NCI-H1417 treated with DMSO at 0.1 percent for 48 hours (cell line): ENCODE measurements at regions not wholly inside any gene's neighbourhood (a gene's known extent, or its start where the extent isn't known, plus 50 kb on each side); places are given as distances from the start of the nearest gene placed in this dataset.
"Not testable (repeated sequence)": the region's sequence is repeated elsewhere in the genome, so short reads cannot be mapped to it uniquely, and the experiment has no call there.

ENCODE experiments used
- DNase-seq: peaks from one replicate; lab custom pipeline; 2025; lab: John Stamatoyannopoulos, UW

DNA sequence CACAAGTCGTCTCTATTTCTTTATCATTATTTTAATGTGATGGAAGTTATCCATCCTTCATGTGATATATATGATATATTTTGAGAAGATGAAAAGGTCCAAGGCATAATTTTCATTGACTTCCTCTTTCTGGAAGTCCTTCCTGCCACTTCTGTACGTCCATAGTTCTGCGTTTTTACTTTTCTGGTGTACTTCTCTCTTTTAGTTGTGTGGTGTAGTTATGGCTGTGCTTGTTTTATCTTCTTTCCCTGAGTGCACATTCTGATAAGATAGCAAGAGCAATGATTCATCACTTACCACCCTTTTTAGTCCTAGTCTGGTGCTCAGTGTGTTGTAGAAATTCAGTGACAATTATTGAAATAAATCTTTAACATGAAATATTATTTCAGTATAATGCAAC, 231.3 kb upstream of the FERD3L start:
- no peak for DNase-seq

DNA sequence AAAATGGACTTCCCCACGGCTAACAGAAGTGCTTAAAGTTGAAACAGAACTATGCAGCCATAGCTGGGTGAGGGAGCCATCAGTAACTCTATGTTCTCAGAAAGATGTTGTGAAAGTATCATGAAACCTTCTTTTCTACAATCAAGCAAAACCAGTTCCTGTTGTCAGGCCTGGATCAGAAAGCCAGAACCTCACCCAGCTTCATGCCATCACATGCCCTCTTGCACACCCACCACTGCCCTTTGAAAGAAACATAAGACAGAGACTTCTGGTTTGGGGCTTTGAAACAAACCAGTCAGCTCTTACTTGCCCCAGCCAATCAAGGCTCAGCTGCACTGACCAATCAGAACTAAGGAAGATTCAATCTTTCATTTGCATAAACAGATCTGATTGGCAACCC, 230.8 kb upstream of the FERD3L start:
- no peak for DNase-seq

DNA sequence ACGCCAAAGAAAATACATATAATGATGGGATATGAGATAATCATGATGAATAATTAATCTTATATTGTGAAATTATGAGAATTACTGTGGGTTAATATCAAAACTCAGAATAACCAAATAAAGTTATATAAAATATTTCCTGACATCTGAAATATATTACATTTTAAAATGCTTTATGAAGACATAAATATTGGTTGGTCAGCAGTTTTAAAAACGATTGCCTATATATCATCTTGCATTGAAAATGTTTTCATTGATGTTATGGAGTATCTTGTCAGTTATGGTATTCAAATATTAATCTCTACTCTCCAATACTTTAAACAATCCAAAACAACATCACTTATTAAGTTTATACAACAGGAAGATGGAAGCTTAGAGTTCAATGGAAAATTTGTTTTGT, 228.1 kb upstream of the FERD3L start:
- DNase-seq = no peak

DNA sequence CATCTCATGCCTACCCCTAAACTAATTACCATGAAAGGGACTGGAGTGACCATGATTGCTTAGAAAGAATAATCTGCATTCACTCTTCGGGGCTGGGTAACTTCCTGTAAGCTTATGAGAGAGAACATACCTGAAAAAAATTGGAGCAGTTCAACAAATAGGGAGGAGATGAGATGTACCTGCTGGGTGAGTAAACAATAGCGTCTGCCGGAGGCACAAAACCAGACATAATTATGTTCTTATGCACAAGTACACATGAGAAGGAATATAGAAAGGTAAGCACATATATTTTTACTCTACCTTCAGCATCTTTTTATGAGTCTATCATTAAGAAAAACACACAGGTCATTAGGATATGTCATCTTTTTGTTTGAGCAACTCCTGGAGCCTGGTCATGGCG, 224.6 kb upstream of the FERD3L start:
- peak; percentile 97 for DNase-seq

DNA sequence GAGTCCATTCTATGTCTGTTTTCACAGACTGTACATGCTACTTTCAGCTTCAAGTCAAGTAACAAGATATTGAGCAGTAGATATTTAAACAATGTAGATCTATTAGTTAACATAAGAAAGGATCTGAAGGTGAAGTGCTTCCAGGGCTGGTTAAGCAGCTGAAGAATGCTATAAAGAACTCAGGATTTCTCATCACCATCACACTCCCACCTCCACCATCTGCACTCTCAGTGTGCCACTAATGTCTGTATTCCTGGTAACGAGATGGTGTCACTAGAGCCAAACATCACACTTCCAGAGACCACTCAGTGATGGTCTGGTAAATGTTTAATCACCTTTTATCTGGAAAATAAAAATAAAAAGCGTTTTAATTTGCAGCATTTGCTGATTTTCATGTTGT, 224.0 kb upstream of the FERD3L start:
- DNase-seq = no peak

DNA sequence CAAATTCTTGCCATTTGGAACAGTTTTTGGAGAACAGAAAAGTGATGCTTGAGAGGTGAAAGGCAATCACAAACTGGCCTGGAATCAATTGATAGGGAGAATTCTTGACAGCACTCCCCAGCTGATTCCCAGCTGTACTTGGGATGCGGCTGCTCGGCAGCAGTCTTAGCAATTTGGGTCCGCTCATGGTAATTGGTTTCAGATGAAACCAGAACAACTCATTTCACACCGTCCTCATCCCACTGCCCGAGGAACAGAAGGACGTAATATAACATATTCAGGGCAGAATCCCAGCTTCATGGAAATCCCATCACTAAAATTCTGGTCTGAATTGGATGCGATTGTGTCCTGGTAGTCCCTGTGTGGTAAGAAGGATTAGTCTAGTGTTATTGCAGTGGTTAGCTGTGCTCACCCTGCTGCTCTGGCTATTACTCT, 223.3 kb upstream of the FERD3L start:
- DNase-seq = no peak

DNA sequence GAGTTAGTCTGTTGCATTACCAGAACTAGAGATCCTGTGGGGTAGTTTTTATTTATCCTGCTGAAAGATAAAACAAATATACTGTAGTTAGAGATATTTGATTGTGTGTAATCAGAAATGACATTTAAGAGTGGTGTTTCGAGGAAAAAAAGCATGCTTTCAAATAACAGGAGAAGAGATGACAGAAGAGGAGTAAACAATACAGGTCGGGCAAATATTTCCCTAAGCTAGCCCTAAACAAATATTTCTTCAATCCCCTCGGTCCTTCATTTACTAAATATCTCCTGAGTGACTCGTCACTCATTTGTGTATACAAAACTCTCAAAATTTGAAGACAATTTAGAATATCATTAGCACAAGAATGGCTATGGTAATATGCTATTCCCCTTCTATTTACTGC, 219.7 kb upstream of the FERD3L start:
- DNase-seq = no peak

DNA sequence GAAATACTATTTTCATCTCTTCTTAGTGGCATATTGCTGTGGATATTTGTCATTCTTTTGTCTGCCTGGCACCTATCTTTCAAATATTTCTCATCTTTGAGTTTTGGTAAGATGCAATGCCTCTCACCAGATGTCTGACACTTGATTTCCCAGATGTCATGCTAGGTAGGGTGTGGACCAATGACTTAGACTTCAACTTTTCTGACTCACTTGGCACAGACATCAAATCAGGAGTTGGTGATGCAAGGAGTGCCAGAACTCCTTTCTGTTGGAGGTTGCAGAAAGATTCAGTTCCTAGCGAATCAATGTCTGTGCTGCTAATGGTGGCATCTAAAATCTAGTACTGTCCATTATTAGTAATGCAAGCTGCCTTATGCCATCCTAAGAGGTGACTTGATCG, 216.9 kb upstream of the FERD3L start:
- no peak for DNase-seq

DNA sequence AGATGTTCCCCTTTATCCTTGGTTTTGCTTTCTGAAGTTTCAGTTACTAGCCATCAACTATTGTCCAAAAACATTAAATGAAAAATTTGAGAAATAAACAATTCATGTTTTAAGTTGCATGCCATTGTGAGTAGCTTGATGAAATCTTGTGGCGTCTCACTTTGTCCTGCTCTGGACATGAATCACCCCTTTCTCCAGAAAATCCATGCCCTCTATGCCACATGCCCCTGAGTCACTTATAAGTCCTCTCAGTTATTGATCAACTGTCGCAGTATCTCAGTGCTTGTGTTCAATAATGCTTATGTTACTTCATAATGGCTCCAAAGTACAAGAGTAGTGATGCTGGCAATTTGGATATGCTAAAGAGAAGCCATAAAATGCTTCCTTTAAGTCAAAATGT, 208.0 kb upstream of the FERD3L start:
- no peak for DNase-seq

DNA sequence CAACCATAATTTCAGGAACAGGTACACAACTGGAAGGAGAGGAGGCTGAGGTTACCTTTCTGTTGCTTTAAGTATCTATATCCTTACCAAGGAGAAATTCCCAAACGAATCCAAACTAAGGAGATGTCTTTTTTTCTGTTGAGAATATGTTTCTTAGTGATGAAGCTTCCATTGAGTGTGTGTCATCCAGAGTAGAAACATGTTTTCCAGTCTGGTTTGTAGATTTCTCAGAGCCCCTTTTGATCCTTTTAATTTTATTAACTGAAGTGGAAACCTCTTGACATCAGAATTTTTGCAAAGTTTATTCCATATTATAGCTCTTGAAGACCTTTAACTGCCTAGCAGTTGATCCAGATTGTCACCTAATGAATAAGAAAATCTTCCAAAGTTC, 207.1 kb upstream of the FERD3L start:
- DNase-seq = no peak

DNA sequence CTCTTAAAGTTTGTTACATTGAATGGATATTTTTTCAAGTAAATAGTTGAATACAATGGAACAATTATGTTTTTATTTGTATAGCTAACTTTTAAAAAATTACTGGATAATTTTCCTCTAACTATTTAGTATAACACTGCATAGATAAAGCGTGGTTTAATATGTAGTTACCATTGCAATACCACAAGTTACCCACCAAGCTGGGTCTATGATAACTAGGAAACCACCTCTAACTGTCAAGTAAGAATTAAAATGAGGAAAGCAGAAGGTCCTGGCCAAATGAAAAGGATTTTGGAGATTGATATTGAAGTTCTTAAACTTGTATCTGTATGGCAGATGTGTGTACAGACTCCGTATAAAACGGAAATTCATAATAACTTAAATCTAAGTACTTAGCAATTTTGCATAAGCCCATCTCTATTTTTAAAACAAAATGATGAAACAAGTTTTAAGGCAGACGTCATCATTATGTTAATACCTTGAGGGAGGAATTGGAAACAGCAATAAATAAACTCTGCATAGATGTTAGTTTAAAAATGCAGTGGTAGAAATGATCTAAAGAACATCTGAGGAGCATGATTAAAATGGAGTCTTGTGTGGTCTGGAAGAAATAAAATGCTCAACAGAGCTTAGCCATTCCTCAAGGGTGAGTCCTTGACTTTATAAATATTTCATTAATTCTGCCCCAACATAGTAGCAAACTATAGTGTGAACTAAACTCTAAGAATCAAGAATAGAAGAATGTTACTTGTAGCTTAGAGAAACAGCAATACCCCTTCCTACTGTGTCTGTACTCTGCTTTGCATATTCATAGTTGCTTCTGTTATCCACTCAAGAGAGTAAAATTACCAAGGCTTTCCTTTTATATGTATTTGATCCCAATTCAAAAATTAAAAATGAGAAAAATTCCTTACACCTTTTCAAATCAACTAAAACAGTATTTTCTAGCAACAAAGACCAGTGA, 206.4 kb upstream of the FERD3L start:
- no peak for DNase-seq

DNA sequence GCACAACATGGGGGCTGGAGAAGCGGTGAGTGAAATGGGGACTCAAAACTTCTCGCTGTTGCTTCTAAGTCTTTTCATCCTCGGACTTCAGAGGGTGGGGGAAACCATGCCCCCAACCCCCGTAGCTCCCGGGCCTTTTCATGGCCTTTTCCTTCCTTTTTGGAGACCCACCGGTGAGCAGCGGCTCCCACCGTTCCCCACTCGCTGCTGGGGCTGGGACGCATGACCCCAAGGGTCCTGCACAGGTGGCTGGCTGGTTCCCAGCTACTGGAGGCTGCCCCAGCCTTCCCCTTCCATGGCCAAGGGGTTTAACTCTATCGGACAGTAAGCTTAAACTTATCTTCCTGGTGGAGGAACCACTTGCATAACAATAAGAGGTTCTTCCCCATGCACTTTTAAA, 194.3 kb upstream of the FERD3L start:
- no peak for DNase-seq

DNA sequence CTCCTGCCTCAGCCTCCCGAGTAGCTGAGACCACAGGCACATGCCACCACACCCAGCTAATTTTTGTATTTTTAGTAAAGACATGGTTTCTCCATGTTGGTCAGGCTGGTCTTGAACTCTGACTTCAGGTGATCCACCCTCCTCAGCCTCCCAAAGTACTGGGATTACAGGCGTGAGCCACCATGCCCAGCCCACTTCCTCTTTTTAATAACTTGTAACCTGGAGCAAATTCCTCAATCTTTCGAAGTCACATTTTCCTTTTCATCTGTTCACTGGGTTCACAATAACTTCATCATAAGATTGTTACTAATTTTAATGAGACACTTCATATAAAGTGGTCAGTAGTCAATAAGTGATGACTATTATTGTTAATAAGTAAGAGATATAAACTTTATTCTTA, 193.3 kb upstream of the FERD3L start:
- DNase-seq = not testable (repeated sequence)

DNA sequence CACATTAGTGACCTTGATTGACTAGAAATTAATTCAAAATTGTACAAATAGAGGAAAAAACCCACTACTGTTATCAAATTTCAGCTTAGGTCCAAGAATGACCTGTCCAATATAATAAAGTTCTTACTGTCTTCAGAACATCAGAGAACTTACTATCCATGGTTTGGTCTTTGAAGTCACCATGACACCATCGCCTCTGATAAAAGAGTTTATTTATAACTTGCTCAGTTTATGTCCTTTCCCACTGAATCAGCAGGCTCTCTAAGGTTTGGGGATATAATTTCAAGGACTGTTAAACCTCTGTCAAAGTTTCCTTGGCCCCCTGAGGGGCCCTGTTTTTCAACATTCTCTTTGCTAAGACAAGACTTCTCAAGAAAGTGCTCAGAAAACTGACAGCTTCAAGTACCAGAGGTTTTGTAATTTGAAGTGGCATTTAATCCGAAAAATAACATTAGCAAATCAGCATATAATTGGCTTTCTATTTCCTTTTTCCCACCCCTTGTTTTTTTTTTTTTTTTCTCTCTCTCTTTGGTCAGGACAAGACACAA, 191.7 kb upstream of the FERD3L start:
- no peak for DNase-seq

DNA sequence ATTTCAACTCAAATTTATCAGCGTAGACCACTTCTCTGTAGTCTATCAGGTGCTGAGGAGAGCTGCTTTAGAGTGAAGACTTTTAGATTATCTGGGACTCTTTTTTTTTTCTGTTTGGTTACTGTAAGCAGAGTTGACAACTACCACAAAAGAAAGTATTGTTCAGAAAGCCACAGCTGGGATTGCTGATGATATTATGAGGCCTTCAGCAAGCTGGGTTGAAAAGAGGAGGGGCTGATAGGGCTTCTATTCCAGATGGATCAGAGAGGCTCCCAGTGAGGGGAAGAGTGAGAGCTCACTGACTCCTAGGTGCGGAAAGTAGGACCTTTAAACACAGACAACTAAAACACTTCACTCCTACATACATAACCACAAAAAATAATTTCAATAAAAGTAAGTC, 188.5 kb upstream of the FERD3L start:
- no peak for DNase-seq

DNA sequence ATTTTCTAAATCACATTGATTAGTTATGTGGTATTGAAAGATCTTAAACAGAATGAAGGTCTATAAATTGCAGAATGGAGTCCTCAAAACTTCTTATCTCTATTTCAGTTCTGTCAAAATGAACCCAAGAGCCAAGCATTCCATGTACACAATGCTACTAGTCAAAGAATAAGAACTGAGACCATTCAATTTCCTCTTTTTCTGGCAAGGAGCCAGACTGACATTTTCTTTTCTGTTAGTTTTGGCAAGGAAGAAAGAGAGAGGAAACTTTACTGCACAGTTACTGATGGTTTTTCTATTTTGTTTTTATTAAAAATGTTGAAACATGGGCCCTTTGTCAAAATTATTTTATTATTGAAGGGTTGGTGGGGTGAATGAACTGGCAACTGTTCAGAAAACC, 181.8 kb upstream of the FERD3L start:
- DNase-seq = no peak

DNA sequence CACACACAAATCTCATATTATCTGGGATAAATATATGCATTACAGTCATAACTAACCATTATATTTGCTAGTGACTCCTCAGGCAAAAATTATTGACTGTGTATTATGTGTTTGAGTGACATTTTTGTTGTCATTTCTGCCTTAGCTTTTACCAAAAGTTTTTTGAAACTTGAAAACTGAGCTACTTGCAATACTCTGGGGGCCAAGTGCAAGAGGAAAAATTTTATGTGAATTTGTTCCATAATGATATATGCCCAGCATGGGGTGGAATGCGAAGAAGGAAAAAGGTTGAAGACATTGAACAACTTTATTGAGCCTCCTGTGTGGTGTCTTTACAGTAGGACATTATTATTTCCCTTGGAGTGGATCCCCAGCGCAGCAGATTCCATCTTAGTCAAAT, 176.8 kb upstream of the FERD3L start:
- DNase-seq = no peak

DNA sequence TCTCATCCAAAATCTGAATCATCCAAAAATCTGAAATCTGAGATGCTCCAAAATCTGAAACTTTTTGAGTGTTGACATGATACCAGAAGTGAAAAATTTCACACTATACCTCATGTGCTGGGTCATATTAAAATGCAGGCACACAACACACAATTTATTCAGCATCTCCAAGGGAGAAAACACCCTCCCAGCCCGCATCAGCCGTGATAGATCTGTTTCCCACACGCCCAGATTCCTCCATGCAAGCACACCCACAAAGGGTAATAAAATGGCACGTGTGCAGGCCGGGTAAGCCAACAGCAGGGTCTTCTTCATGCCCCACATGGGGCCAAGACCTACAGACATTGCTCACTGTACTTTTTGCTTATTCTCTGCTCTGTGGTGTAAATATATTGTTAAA, 173.1 kb upstream of the FERD3L start:
- DNase-seq = no peak

DNA sequence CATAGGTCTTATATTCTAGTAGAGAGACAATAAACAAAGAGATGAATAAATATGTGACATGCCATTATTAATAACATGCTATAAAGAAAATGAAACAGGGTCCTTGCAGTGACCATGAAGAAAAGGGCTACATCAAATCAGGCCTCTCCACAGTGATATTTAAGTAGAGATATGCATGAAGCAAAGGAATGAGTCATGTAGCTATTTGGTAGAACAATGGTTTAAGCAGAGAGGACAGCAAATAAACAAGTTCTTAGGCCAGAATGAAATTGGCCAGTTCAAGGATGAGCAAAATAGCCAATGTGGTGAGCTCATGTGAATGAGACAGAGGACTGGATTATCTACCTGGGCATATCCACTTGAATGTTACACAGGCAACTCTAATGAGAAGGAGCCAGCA, 172.2 kb upstream of the FERD3L start:
- no peak for DNase-seq

DNA sequence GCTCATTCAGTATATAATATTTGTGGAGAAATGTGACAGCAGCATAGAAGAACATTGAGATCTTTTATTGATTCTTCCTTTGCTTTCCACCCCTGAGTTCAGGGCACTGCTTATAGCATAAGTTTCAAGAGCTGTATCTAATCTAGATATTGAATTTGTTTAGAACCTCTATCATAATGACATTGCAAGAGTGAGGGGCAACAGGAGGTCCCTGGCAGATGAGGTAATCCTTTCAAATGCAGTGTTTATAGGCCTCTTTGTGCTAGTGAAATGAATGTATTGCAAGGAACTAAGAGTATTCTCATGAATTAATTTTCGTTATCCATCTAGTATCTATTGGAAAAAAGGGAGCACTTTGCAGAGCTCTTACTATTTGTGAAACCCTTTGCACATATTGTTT, 167.2 kb upstream of the FERD3L start:
- DNase-seq = no peak

DNA sequence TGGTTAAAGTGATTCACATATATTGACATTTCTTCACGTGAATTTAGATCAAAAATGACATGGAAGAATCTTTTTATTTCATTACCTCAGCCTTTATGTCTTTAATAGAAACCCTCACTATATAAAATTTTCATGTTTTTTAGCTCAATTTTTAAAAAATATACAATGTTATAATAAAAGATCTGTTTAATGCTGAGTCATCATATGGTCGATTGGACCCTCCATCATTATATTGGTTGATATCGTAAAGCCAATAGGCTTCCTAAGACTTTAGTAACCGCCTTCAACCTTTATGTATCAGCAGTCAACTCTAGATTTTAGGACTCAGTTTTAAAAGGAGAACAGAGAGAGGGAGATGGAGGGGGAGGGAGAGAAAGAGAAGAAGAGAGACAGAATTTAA, 162.3 kb upstream of the FERD3L start:
- no peak for DNase-seq

DNA sequence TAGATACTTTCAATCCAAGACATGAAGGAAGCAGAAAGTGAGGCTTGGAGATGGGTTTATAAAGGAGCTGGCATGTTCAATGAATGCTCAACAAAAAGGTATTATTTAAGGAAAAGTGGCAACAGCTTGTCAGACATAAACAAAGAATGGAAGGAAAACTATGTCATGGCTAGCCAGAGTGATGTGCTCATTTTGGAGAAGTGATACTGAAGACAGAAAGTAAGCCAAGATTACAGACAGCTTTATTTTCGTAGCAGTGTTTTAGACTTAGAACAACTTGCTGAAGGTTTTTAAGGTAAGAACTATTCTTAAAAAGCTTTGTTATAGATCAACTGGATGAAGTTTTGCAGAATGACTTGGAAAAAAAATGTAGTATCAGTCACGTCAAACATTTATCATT, 160.5 kb upstream of the FERD3L start:
- DNase-seq = no peak

DNA sequence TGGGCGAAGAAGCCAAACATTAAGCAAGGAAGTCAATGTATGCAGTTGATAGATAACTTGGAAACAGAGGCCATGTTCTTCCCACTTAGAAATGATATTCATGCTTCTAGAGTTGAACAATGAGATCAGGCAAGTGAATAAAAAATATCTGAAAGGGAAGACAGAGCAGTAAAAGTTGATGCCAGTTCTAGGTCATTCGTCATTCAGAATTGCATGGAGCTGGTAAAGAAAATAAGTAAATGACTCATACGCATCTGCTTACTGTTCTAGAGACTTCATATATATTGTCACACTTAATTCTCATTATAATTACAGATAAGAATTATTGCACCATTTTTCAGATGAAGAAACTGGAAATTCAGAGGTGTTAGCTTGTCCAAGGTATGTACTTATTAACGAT, 158.9 kb upstream of the FERD3L start:
- DNase-seq = no peak

DNA sequence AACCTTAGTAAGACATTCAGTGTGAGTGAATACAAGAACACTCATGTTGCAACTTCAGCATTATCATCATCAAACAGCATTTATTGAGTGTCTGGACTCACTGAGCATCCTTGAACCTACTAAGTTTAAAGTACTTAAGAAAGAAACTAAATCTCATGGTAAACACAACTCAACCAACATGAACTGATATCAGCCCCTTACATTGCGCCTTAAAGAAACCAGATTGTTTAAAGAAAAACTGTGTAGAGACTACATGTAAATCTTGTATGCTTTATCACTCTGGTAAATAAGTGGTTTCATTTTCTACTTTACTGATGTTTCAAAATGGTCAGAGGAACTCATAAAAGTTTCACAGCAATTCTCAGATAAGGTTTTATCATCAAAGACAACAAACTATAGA, 157.5 kb upstream of the FERD3L start:
- no peak for DNase-seq
